Anterior cingulate cortex (tissue), 58 donors: ENCODE measurements at regions not wholly inside any gene's neighbourhood (a gene's known extent, or its start where the extent isn't known, plus 50 kb on each side); places are given as distances from the start of the nearest gene placed in this dataset.
"Not testable (repeated sequence)": the region's sequence is repeated elsewhere in the genome, so short reads cannot be mapped to it uniquely, and the experiment has no call there.

ENCODE experiments used
- DNase-seq, 58 donors: peaks; one replicate each; lab custom pipeline; 2025; lab: John Stamatoyannopoulos, UW

DNA sequence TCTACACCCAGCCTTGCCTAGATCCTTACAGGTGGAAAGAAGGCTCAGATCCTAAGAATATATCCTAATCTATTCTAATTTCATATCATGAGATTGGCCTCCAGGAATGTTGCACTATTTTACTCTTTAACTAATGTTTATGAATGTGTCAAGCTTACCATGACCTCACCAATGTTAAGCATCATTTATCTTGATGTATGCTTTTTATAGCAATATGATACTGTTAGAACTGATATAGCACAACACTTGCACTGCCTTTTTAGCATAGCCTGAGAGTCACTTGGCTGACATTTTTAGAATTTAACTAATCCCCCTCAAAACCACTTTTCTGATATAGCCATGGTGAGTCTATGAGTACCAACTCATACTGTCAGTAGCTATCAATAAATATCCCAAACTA is 191.5 kb upstream of the NR2F2 start:
- no peak for DNase-seq

DNA sequence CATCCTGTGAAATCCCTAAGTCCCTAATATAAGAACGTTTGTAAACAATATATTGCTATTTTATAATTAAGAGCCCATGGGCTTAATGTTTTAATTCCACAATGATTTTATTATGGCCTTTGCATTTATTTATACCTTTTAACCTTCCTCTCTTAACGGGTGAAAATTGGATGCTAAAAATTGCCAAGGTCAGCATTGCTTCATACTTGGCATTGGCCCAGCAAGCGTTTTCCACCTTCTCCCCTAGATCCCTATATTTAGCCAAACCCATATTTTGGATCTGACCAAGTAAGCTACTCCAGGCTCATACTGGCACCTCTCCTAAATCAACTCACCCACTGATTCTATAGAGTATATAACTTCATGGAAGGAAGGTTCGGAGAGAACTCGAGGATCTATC is 188.0 kb upstream of the NR2F2 start:
- no peak for DNase-seq

GRCh38 chr15:96144734-96145133 is 185.8 kb upstream of the NR2F2 start:
- DNase-seq: no peak

DNA sequence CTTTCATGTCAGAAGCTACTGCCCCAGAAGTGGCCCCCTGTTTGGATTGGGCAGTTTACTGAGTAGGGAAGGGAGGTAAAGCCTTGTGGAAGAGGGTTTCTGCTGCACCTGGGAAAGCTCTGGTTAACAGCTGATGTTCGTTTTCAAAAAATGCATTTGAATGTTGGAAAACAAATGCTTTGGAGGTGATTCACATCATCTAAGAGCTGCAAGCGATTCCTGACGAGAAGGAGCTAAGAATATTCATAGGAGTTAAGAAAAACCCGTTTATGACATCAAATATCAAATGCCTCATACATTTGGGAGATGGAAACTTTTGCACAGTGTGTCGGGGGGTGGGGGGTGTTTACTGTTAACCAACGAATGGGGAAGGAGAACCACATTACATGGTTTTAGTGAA is 183.8 kb upstream of the NR2F2 start:
- no peak for DNase-seq

GRCh38 chr15:96147267-96147666 is 183.2 kb upstream of the NR2F2 start:
- no peak for DNase-seq

DNA sequence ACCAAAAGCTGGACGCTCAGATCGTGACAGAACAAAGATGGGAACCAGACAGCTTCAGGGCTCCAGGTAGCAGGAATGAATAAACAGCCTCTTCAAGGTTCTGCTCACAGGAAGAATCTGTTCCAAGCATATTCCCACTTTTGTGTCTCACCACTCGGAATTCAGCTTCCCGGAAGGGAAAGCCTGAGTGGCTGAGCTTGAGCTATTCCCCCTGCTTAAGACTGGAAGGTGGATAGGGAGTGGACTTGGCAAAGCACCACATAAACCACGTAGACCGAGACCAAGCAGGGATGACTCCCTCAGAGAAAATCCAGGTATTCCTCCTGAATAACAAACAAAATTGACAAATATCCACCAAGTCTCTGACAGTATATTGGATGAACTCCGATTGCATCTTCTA is 180.2 kb upstream of the NR2F2 start:
- DNase-seq: no peak

- not testable (repeated sequence) for DNase-seq
Observed at GRCh38 chr15:96151749-96152148, 178.8 kb upstream of the NR2F2 start.

DNA sequence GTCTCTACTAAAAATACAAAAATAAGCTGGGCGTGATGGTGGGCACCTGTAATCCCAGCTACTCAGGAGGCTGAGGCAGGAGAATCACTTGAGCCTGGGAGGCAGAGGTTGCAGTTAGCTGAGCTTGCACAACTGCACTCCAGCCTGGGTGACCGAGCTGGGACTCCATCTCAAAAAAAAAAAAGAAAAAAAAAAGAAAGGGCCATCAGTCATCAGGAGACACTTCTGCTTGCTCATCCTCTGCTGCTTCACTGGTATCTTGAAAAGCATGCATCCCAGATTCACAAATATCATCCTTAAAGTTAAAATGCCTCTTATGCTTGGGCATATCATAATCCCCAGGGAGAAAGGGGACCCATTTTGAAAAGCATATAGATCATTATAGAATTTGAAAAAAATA is 176.6 kb upstream of the NR2F2 start:
- DNase-seq: no peak

DNA sequence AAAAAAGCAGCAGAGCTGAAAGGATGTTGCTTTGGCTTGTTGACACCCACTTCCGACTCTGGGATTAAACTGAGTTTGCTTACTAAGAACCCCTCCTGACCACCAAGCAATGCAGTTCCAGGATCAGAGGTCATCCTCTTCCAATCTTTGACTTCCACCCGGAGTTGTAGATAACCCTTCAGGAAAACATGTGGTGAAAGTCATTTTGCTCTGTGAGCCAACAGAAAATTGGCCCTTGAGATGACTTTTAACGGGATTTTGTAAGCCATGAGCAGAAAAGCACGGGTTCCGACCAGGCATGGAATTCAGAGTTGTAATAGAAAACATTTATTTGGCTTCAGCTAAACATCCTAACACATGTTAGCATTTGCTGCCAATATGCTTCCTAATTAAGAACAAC is 171.6 kb upstream of the NR2F2 start:
- DNase-seq: no peak

GRCh38 chr15:96160269-96160668 is 170.2 kb upstream of the NR2F2 start:
- DNase-seq: no peak

GRCh38 chr15:96160800-96161199 is 169.7 kb upstream of the NR2F2 start:
- DNase-seq: no peak

GRCh38 chr15:96162322-96162721 is 168.2 kb upstream of the NR2F2 start:
- DNase-seq: no peak

DNA sequence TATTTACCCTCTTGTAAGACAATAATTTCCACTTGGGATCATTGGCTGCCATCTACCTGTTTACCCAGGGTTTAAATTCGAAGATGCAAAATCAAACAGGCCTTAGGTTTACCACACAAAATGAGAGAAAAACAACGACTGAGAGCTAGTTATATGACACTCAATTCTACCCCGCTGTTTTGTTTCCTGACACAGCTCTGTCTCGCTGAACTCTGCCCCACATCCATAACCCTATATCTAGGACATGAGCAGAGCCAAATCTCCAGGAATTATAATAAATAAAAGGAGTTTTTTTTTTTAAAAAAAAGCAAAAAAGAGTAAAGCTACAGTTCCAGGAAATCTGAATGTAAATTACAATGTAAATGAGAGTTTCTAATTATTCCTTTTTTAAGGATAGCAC is 165.4 kb upstream of the NR2F2 start:
- DNase-seq: no peak

DNA sequence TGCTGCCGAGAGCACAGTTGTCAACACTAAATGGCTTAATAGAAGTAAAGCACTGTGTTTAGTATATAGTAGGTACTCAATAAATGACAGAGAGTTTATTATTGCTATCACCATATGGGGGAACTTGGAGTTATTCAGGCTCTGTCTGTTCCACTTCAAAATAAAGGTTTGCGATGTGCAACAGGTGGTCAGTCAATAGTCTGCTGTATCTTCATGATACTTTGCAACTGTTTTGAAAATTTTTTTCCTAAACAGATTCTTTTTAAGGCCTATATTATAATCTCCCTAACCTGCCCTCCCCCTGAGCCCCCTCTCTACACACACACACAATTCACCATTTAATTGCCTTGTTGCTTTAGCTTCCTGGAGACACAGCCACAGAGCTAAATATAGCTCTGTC is 164.7 kb upstream of the NR2F2 start:
- no peak for DNase-seq

DNA sequence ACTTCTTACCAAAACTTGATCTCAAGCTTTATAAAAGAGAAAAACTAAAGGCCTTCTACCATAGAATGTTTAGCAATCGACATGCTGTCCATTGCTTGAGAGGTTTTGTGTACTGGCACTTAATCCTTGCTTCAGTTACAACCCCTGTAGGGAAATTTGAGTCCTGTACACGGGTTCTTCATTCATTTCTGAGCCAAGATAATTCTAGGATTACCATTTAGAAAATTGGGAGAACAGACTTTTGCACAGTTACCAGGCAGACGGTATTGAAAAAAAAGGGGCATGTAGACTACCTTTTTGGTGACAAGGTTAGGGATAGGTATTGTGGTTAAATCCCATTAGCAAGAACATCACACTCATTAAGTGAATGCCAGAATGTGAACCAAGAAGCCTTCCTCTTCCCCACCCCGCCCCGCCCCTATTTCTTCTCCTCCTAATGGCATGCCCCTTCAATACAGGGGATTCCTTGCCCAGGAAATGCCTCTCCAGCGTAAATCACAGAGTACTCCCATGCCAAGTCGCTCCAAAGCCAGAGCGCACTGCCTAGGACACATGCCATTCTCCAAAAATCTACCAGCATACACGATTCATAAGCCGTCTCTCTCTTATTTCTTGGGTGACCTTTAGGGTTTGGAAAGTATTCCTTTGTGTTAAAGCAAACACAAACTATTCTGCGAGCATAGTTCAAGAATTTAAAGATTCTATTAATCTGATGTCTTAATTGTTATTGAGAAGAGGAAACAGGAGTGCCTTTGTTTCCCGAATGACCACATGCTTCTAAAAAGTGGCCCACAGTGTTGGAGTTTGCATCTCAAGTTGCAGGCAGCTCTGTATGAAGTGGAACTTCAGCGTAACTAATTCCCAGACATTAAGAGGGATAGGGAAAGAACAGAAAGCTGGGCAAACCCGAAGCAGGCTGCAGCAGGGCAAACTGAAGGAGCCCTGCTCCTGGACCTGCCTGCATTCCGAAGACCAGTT is 164.0 kb upstream of the NR2F2 start:
- no peak for DNase-seq

- not testable (repeated sequence) for DNase-seq
Observed at GRCh38 chr15:96170616-96170978, 159.9 kb upstream of the NR2F2 start.

DNA sequence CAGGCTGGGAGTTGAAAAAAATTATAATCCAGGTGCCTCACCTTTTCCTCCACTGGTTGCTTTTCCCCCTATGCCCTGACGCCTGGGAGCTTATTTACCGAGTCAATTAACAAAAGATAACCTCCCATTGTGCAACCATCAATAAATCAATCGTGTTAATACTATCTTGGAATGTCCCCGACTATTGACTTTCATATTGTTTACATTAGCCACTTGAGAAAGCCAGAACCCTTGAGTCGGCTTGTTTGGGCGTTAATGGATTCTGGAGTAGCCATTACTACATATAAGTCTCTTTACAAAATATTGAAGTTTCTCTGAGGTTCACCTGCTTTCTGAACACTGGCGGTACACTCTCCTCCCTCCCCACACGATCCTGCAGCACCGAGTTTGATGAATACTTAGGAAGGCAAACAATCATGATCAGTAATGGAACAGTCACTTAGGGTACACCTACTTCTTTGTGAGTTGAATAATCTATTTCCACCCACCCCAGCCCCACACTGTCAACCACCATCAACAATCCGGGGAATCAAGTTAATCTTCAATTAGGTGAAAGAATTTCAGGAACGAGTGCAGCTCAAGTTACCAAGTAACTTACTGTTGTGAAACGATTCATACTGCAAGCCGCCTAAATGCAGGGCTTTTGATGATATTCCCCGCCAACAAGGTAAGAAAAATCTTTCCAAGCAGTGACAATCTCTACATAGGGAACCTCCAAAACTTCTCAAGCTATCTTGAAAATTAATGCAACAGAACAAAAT is 159.3 kb upstream of the NR2F2 start:
- DNase-seq: no peak

- DNase-seq: no peak
Observed at GRCh38 chr15:96171853-96172296, 158.6 kb upstream of the NR2F2 start.

- no peak for DNase-seq
Observed at GRCh38 chr15:96172417-96172816, 158.1 kb upstream of the NR2F2 start.

DNA sequence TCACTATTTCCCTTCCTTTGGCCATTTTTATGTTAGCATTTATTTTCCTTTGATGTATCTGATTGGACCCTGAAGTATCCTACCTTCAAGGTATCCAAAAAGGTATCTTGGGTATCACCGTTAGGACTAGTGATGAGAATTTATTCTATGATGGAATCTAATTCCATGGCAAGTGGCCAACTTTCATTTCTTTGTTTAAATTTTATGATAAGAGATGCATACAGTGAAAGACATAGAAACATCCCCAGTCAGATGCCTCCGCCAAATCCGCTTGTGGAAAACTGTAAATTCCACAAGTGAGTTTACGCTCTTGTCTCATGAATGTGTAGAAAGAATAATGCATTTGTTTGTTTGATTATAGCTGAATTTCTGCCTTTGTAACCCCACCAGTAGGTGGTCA is 153.7 kb upstream of the NR2F2 start:
- no peak for DNase-seq

GRCh38 chr15:96177279-96177678 is 153.2 kb upstream of the NR2F2 start:
- no peak for DNase-seq
